ENCODE measurements at regions not wholly inside any gene's neighbourhood (a gene's known extent, or its start where the extent isn't known, plus 50 kb on each side); places are given as distances from the start of the nearest gene placed in this dataset.

- Histone ChIP-seq H3K36me3 (ENCODE audit: low read depth, missing control alignments) (no peaks in the 10 kb centered on the region), H3K9me3 (no peaks in the 10 kb centered on the region), H3K27ac (peak overlapping the region; percentile 44 to 72), H3K4me1 (peaks cover 13% of the 10 kb centered on the region), H3K27me3 (no peaks in the 10 kb centered on the region), H3K4me3 (no peak overlapping the region)
- TF ChIP-seq CTCF (IDR thresholded peaks at IDR 0.05) (no peak), POLR2A (IDR thresholded peaks at IDR 0.05) (no peak)
- intact Hi-C loops (cut with DNase I; ENCODE audit: low total_unique reads) = no loop called here
- peak; percentile 56 for DNase-seq
- 5 to 12% methylated on average over 4 to 27 of the region's 49 CpGs for WGBS, 2 donors
Observed at GRCh38 chrX:68894513-68895340, 65.9 kb downstream of the EFNB1 start.

GRCh38 chrX:68894142-68894512 is 65.3 kb downstream of the EFNB1 start:
- DNase-seq = no peak
- Histone ChIP-seq H3K27me3 (no peaks in the 10 kb centered on the region), H3K4me1 (peaks cover 13% of the 10 kb centered on the region), H3K27ac (peak overlapping the region; percentile 44 to 72), H3K36me3 (ENCODE audit: low read depth, missing control alignments) (no peaks in the 10 kb centered on the region), H3K9me3 (no peaks in the 10 kb centered on the region), H3K4me3 (no peak overlapping the region)
- TF ChIP-seq CTCF (IDR thresholded peaks at IDR 0.05) = no peak
- 43% methylated on average over 4 of the region's 8 CpGs; no CpG with 5 or more reads in 1 of the 2 donors for WGBS, 2 donors
- intact Hi-C loops (cut with DNase I; ENCODE audit: low total_unique reads) = no loop called here

- WGBS, 2 donors = 79% methylated on average over 6 of the region's 13 CpGs; no CpG with 5 or more reads in 1 of the 2 donors
Observed at GRCh38 chrX:68892651-68893050, 63.8 kb downstream of the EFNB1 start.

GRCh38 chrX:68892134-68892533 is 63.3 kb downstream of the EFNB1 start:
- 100% methylated on average over 2 of the region's 2 CpGs; no CpG with 5 or more reads in 1 of the 2 donors for WGBS, 2 donors
- Histone ChIP-seq H3K27me3 (no peaks in the 10 kb centered on the region), H3K4me1 (peaks cover 13% of the 10 kb centered on the region), H3K27ac (no peak overlapping the region), H3K4me3 (no peak overlapping the region), H3K9me3 (no peaks in the 10 kb centered on the region), H3K36me3 (ENCODE audit: low read depth, missing control alignments) (no peaks in the 10 kb centered on the region)
- intact Hi-C loops (cut with DNase I; ENCODE audit: low total_unique reads) = no loop called here
- no peak for TF ChIP-seq CTCF (IDR thresholded peaks at IDR 0.05)
- no peak for TF ChIP-seq POLR2A (IDR thresholded peaks at IDR 0.05)
- no peak for DNase-seq

More at GRCh38 chrX:68892651-68893050, 63.8 kb downstream of the EFNB1 start:
- H3K4me3 ChIP-seq = no peak overlapping the region
- H3K4me1 ChIP-seq = peaks cover 13% of the 10 kb centered on the region
- no peaks in the 10 kb centered on the region for H3K9me3 ChIP-seq
- no peaks in the 10 kb centered on the region for H3K27me3 ChIP-seq
- intact Hi-C loops (cut with DNase I; ENCODE audit: low total_unique reads) = no loop called here
- no peaks in the 10 kb centered on the region for H3K36me3 ChIP-seq (ENCODE audit: low read depth, missing control alignments)
- DNase-seq = no peak
- no peak overlapping the region for H3K27ac ChIP-seq
- no peak for TF ChIP-seq POLR2A (IDR thresholded peaks at IDR 0.05)

Data from testis (tissue), 2 donors.